Suprapubic skin (tissue), 4 donors: ENCODE measurements at regions not wholly inside any gene's neighbourhood (a gene's known extent, or its start where the extent isn't known, plus 50 kb on each side); places are given as distances from the start of the nearest gene placed in this dataset.

ENCODE experiments used
- CTCF ChIP-seq, 2 donors: fragments of 200-600 bp in 1 of 2; fragments of 450-650 bp in 1 of 2; sonication (generic) in 1 of 2; IDR thresholded peaks; one replicate each; pipeline ENCODE4 v1.5.1; 2016 to 2019; ENCODE audit warnings: antibody characterized with exemption in 2 of 2, mild to moderate bottlenecking in 1 of 2, moderate library complexity in 1 of 2
- POLR2A ChIP-seq, 2 donors: fragments of 450-650 bp; IDR thresholded peaks; one replicate each; pipeline ENCODE4 v1.6.1; 2017; ENCODE audit warnings: antibody characterized with exemption in 2 of 2, mild to moderate bottlenecking in 2 of 2, moderate library complexity in 2 of 2
- POLR2AphosphoS5 ChIP-seq, 3 donors: sonication (generic); formaldehyde crosslinking; IDR thresholded peaks; one replicate each; pipeline ENCODE4 v1.6.1; 2017; ENCODE audit warnings: antibody characterized with exemption in 3 of 3

DNA sequence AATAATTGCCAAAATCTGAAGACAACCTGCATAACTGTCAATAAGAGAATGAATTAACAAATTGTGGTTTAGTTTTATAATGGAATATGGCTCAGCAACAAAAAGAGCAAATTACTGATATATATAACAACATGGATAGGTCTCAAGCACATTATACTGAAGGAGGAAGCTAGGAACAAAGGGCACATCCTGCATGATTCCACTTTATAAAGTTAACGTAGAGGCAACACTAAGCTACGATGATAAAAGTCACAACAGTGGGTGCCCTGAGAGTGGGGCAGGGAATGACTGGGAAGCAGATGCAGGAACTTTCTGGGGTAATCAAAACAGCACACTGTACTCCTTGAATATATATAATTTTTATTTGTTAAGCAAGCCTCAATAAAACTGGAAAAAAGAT lies 165.2 kb downstream of the RMI1 start:
- TF ChIP-seq CTCF (IDR thresholded peaks at IDR 0.05) (no peak), POLR2AphosphoS5 (IDR thresholded peaks at IDR 0.05) (no peak), POLR2A (IDR thresholded peaks at IDR 0.05) (no peak)
